Kidney glomerular epithelial cell (primary cell): ENCODE measurements at regions not wholly inside any gene's neighbourhood (a gene's known extent, or its start where the extent isn't known, plus 50 kb on each side); places are given as distances from the start of the nearest gene placed in this dataset.
"Not testable (repeated sequence)": the region's sequence is repeated elsewhere in the genome, so short reads cannot be mapped to it uniquely, and the experiment has no call there.

ENCODE experiments used
- DNase-seq: peaks from one replicate; lab custom pipeline; 2025; lab: John Stamatoyannopoulos, UW

GRCh38 chr13:82597747-82598146, 1284.5 kb downstream of the SLITRK1 start:
- no peak for DNase-seq

- DNase-seq = no peak
Observed at GRCh38 chr13:82593239-82593638, 1289.0 kb downstream of the SLITRK1 start.

- no peak for DNase-seq
Observed at GRCh38 chr13:82571653-82572052, 1310.6 kb downstream of the SLITRK1 start.

GRCh38 chr13:82569581-82569980, 1312.7 kb downstream of the SLITRK1 start:
- DNase-seq = no peak

- no peak for DNase-seq
Observed at GRCh38 chr13:82566864-82567263, 1315.4 kb downstream of the SLITRK1 start.

- DNase-seq = no peak
Observed at GRCh38 chr13:82565201-82565600, 1317.1 kb downstream of the SLITRK1 start.

GRCh38 chr13:82560889-82561288, 1321.4 kb downstream of the SLITRK1 start:
- no peak for DNase-seq

- no peak for DNase-seq
Observed at GRCh38 chr13:82522872-82523271, 1359.4 kb downstream of the SLITRK1 start.

GRCh38 chr13:82506805-82507414, 1375.4 kb downstream of the SLITRK1 start:
- no peak for DNase-seq

GRCh38 chr13:82501834-82502233, 1380.4 kb downstream of the SLITRK1 start:
- no peak for DNase-seq

- no peak for DNase-seq
Observed at GRCh38 chr13:82480415-82480814, 1401.9 kb downstream of the SLITRK1 start.

- DNase-seq = no peak
Observed at GRCh38 chr13:82477436-82477835, 1404.8 kb downstream of the SLITRK1 start.

- no peak for DNase-seq
Observed at GRCh38 chr13:82467626-82468025, 1414.6 kb downstream of the SLITRK1 start.

- not testable (repeated sequence) for DNase-seq
Observed at GRCh38 chr13:82459575-82459974, 1422.7 kb downstream of the SLITRK1 start.

GRCh38 chr13:82458169-82458568, 1424.1 kb downstream of the SLITRK1 start:
- no peak for DNase-seq

- not testable (repeated sequence) for DNase-seq
Observed at GRCh38 chr13:82457548-82457947, 1424.7 kb downstream of the SLITRK1 start.

- DNase-seq = no peak
Observed at GRCh38 chr13:82447416-82448077, 1434.7 kb downstream of the SLITRK1 start.

- DNase-seq = no peak
Observed at GRCh38 chr13:82439159-82439904, 1442.9 kb downstream of the SLITRK1 start.

GRCh38 chr13:82438320-82438719, 1444.0 kb downstream of the SLITRK1 start:
- DNase-seq = no peak

- DNase-seq = no peak
Observed at GRCh38 chr13:82436099-82436585, 1446.1 kb downstream of the SLITRK1 start.

GRCh38 chr13:82432949-82433348, 1449.3 kb downstream of the SLITRK1 start:
- no peak for DNase-seq

- no peak for DNase-seq
Observed at GRCh38 chr13:82412749-82413148, 1469.5 kb downstream of the SLITRK1 start.

GRCh38 chr13:82407321-82407720, 1475.0 kb downstream of the SLITRK1 start:
- no peak for DNase-seq
